HTR-8/SVneo (cell line): ENCODE measurements at regions not wholly inside any gene's neighbourhood (a gene's known extent, or its start where the extent isn't known, plus 50 kb on each side); places are given as distances from the start of the nearest gene placed in this dataset.

Experiments used
- DNase-seq: peaks from one replicate; pipeline ENCODE4 v3.0.0; 2011; ENCODE audit warnings: low spot score, mixed read lengths; ENCODE audit not compliant: insufficient read length
- FAIRE-seq: peaks from 2 replicates; lab custom pipeline; 2011; peaks lifted over from hg19 to GRCh38; lab: Jason Lieb, UNC

- FAIRE-seq, result no peak
- no peak for DNase-seq
Observed at GRCh38 chr2:144170179-144170578, 349.7 kb downstream of the ZEB2 start.

GRCh38 chr2:144166743-144167142 is 353.2 kb downstream of the ZEB2 start:
- FAIRE-seq, result no peak
- DNase-seq, result no peak

GRCh38 chr2:144165599-144166250 is 354.2 kb downstream of the ZEB2 start:
- no peak for DNase-seq
- FAIRE-seq, result no peak

DNA sequence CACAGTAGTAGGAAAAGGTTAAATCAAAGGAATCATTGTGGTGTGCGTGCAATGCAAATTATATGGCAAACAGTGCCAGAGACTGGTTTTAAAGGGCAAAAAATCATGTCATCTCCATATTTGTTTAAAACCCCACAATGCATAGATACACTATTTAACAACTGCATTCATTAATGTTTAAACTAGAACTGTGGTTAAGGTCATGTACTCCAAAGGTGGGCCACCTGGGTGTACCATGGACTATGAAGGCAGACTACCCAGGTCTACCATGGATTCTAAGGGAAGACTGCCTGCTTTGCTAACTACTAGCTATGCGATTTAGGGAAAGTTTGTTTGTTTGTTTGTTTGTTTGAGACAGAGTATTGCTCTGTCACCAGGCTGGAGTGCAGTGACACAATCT is 356.3 kb downstream of the ZEB2 start:
- no peak for DNase-seq
- FAIRE-seq, result no peak

- DNase-seq, result peak; percentile 2
- no peak for FAIRE-seq
Observed at GRCh38 chr2:144162652-144163051, 357.3 kb downstream of the ZEB2 start.

GRCh38 chr2:144161061-144161460 is 358.9 kb downstream of the ZEB2 start:
- DNase-seq (no peak), FAIRE-seq (no peak)

- DNase-seq (no peak), FAIRE-seq (no peak)
Observed at GRCh38 chr2:144159240-144159639, 360.7 kb downstream of the ZEB2 start.

GRCh38 chr2:144158096-144158495 is 361.8 kb downstream of the ZEB2 start:
- DNase-seq (no peak), FAIRE-seq (no peak)

- no peak for DNase-seq
- FAIRE-seq, result no peak
Observed at GRCh38 chr2:144156736-144157640, 362.9 kb downstream of the ZEB2 start.

DNA sequence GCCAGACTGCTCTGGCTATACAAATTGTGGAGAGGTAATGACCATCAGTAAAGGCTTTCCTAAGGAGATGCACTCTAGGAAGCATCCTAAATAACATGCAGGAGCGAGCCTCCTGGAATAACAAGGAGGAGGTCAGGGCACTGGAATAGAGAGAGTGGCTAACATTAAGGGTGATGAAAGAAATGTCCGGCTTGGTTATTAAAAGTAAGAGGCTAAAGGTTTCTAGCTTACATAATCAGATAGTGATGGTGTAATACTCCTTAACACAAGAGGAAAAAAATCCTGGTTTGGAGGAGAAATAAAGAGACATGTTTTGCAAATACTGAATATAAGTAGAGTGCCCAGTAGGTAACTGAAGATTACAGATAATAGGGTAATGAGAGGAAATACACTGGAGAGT is 365.7 kb downstream of the ZEB2 start:
- DNase-seq (no peak), FAIRE-seq (no peak)

DNA sequence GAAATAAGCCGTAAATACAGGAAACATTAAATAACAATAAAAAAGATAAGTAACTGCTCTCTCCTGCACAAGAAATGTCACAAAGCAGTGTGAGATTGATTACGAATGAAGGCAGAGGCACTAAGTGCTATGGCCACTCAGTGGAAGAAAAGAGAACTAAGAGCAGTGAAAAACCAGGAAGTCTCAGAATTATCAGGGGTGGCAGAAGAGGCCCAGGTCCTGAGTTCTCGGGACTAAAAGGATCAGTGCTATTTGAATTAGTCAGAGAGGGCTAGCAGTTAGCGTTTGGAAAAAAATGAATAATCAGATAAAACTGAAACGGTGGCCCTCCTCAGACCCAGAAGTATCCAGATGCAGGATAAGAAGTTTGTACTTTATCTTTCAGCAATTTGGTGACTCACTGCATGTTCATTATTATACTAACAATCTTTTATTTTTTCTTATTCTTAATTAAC is 367.1 kb downstream of the ZEB2 start:
- DNase-seq (no peak), FAIRE-seq (no peak)

- no peak for FAIRE-seq
- no peak for DNase-seq
Observed at GRCh38 chr2:144151851-144152250, 368.1 kb downstream of the ZEB2 start.

DNA sequence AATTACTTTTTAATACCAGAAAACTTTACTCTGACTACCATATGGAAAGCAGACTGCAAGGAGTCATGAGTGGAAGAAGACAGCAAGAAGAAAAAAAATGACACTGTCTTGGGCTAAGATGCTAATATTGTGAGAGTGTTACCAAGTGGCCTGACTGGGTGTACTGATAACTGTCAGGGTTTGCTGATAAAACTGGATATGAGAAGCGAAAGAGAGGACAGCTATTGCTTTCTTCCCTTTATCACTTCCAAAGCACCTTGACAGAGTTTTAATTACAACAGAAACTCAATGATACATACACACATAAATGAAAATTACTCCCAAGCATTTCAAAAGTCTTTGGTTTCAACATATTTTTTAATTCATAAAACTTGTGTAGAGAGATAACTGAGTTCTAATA is 368.5 kb downstream of the ZEB2 start:
- FAIRE-seq (no peak), DNase-seq (no peak)

- DNase-seq (no peak), FAIRE-seq (no peak)
Observed at GRCh38 chr2:144147356-144147755, 372.6 kb downstream of the ZEB2 start.

DNA sequence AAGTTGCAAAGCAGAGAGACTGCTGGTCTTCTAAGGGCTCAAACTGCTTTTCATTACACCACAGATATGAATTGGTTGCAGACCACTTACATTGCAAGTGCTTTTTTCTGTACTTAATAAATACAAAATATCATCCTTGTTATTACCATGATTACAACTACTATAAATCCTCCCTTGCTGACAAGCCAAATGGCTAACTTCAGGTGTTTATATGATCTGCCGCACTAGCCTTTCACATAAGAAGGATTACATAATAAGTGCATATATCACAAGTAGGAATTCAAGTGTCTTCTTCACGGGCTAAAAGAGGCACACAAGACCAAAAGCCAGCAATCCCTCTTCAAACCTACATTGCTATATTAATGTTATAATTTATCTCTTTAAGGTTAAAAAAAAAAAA is 373.0 kb downstream of the ZEB2 start:
- FAIRE-seq (no peak), DNase-seq (no peak)

DNA sequence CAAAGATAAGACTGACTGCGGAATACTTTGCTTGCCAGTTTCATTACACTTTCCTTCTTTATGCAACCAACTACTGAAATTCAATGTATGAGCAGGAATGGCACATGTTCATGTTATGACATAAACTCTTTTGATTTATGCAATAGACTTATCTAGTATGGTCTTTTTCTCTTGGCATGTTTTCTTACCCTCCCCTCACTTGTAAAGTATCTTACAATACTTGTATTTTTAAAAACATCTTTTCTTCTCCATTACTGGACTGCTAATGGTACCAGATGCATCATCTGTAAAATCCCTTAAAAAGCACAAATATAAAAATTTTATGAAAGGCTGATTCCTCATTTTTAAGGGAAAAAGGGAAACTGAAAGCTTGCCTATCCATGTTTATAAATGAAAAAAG is 373.8 kb downstream of the ZEB2 start:
- no peak for FAIRE-seq
- no peak for DNase-seq

- FAIRE-seq (no peak), DNase-seq (no peak)
Observed at GRCh38 chr2:144143294-144144151, 376.4 kb downstream of the ZEB2 start.

GRCh38 chr2:144140891-144141290 is 379.0 kb downstream of the ZEB2 start:
- FAIRE-seq, result no peak
- no peak for DNase-seq

GRCh38 chr2:144137705-144138428 is 382.1 kb downstream of the ZEB2 start:
- FAIRE-seq (no peak), DNase-seq (no peak)

DNA sequence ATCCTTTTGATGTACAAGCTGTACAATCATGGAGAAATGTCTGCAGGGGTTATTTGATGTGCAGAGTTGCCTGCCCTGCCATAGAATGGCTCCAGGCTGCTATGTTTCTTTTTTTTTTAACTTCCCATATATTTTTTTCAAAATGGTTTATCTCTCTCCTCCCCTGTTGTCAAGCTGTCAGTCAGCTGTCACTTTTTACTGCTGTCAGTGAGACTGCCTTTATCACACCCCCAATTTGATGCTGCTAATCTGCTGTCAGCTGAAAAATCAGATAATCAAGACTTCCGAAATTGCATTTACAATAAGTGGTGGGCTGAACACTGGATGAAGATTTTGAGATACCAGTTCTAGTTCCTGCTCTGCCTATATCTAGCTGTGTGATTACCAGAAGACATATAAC is 382.6 kb downstream of the ZEB2 start:
- FAIRE-seq (no peak), DNase-seq (no peak)
